HG02885 (cell line): ENCODE measurements at regions not wholly inside any gene's neighbourhood (a gene's known extent, or its start where the extent isn't known, plus 50 kb on each side); places are given as distances from the start of the nearest gene placed in this dataset.
"Not testable (repeated sequence)": the region's sequence is repeated elsewhere in the genome, so short reads cannot be mapped to it uniquely, and the experiment has no call there.

ENCODE experiments used
- ATAC-seq: cut with Tn5 transposase; IDR thresholded peaks from one replicate; pipeline ENCODE4 v1.9.1; 2021; ENCODE audit warnings: mild to moderate bottlenecking; ENCODE audit not compliant: unreplicated experiment, poor library complexity

DNA sequence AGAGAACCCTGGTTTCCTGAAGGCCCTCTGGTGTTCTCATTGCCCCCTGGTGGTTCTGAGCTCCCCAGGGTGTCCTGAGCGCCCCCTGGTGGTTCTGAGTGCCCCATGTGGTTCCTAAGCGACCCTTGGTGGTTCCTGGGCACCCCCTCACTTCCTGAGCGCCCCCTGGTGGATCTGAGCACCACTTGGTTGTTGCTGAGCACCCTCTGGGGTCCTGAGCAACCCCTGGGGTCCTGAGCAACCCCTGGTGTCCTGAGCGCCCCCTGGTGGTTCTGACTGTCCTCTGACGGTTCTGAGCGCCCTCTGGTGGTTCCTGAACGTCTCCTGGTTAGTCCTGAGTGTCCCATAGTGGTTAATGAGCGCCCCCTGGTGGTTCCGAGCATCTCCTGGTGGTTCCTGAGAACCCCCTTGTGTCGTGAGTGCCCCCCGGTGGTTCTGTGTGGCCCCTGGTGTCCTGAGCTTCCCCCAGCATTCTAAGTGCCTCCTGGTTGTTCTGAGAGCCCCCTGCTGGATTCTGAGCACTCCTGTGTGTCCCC, 568.3 kb downstream of the TMEM121 start:
- no peak for ATAC-seq

GRCh38 chr14:106107703-106108102, 581.3 kb downstream of the TMEM121 start:
- no peak for ATAC-seq

DNA sequence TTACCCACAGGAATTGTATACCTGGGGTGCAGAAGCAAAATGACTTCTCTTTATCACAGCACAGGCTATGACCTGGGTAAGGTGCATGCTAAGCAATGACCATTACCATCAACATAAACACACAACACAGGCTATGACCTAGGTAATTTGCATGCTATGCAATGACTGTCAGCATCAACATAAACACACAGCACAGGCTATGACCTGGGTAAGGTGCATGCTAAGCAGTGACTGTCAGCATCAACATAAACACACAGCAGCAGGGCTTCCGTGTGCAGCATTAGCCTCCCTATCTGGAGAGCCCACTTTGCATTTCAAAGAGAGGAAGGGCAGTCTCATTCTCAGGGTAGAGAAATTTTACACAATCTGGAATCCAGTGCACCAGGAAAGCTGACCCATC, 583.0 kb downstream of the TMEM121 start:
- ATAC-seq: no peak

GRCh38 chr14:106115401-106115800, 589.0 kb downstream of the TMEM121 start:
- no peak for ATAC-seq

- ATAC-seq: not testable (repeated sequence)
These were observed 590.1 kb downstream of the TMEM121 start for GRCh38 chr14:106116339-106116930.

DNA sequence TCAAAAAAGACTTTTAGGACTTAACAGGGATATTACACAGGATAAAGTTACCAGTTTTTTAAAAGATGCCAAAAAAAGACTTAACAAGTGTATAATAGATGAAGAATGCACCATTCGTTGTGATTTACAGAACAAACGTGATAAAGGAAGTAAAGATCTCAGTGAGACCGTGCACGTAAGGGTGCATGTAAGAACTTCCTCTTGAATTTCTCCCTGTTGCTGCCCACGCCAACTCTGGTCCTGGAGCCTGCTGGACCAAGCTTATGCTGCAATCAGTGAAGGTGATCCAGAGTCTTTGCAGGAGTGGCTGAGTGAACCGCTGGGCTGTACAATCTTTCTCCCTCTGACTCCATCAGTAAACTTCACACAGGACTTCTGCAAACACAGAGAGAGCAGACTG, 593.7 kb downstream of the TMEM121 start:
- ATAC-seq: no peak

DNA sequence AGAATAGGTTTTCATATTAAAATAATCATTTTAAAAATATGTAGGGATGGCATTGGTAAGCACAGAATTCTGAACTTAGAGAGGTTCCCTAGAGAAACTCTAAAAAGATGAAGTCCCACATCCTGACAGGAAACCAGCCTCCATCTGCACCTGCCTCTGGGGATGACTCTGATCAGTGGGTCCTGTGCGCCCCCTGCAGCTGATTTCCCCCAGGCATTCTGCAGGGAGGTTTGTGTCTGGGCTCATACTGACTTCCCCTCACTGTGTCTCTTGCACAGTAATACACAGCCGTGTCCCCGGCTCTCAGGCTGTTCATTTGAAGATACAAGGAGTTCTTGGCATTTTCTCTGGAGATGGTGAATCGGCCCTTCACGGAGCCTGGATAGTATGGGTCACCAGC, 602.9 kb downstream of the TMEM121 start:
- ATAC-seq: no peak

- ATAC-seq: not testable (repeated sequence)
These were observed 603.7 kb downstream of the TMEM121 start for GRCh38 chr14:106129904-106130661.

- not testable (repeated sequence) for ATAC-seq
These were observed 606.7 kb downstream of the TMEM121 start for GRCh38 chr14:106133126-106133525.

GRCh38 chr14:106134886-106135285, 608.5 kb downstream of the TMEM121 start:
- no peak for ATAC-seq

DNA sequence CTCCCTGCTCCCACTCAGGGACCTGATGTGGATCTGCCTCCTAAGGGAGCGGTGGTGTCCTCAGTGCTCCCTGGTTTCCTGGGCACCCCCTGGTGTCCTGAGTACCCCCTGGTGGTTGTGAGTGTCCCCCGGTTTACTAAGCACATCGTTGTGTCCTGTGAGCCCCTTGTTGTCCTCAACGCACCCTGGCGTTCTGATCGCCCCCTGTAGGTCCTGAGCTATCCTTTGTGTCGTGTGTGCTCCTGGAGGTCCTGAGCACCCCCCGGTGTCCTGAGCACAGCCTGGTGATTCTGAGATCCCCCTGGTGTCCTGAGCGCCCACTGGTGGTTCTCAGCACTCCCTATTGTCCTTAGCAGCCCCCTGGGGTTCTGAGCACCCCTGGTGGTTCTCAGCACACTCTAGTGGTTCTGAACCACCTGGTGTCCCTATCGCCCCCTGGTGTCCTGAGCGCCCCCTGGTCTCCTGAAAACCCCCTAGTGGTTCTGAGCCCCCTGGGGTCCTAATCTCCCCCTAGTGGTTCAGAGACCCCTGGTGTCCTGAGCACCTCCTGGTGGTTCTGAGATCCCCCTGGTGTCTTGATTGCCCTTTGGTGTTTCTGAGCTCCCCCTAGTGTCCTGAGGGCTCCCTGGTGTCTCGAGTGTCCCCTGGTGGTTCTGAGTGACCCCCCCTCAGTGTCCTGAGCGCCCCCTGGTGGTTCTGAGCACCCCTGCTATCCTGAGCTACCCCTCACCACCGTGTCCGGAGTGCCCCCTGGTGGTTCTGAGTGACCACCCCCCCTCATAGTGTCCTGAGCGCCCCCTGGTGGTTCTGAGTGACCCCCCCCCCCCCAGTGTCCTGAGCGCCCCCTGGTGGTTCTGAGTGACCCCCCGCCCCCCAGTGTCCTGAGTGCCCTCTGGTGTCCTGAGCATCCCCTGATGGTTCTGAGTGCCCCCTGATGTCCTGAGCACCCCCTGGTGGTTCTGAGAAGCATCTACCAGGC, 615.1 kb downstream of the TMEM121 start:
- ATAC-seq: no peak

DNA sequence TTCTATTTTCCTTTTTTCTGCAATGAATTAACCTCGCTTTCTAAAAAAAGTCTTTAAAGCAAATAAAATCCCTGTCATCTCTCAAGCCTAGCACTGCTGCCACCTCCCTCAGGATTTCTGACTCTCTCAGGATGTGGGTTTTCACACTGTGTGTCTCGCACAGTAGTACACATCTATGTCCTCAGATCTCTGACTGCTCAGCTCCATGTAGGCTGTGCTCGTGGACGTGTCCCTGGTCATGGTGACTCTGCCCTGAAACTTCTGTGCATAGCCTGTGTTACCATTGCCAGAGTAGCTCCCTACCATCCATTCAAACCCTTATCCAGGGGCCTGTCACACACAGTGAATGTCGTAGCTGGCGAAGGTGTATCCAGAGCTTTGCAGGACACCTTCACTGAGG, 619.3 kb downstream of the TMEM121 start:
- ATAC-seq: not testable (repeated sequence)

GRCh38 chr14:106153362-106153955, 627.1 kb downstream of the TMEM121 start:
- ATAC-seq: not testable (repeated sequence)

GRCh38 chr14:106163316-106163715, 636.9 kb downstream of the TMEM121 start:
- ATAC-seq: no peak

DNA sequence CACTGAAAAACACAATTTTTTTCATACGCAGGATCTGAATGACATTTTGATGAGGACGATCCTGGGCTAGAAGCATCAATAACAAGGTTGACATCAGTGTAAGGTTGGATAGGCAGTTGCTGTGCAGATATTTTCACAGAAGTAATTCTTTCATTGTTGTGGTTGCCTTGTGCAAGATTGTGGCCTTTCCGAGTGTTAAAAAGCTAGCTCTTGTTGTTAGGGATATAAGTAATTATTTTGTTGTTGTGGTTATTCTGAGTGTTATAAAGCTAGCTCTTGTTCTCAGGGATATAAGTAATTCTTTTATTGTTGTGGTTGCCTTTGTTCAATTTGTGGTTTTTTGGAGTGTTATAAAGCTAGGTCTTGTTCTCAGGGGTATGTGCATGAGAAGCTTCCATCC, 637.4 kb downstream of the TMEM121 start:
- ATAC-seq: not testable (repeated sequence)

DNA sequence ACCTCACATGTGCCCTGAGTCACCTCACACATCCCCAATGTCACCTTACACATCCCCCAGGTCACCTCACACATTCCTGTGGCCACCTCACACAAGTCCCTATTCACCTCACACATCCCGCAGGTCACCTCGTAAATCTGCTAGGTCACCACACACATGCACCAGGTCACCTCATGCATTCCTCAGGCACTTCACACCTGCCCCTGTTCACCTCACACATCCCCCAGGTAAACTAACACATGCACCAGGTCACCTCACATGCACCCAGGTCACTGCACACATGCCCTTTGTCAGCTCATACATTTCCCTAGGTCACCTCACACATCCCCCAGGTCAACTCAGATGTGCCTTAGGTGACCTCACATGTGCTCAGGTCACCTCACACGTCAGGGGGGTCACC, 639.8 kb downstream of the TMEM121 start:
- no peak for ATAC-seq

DNA sequence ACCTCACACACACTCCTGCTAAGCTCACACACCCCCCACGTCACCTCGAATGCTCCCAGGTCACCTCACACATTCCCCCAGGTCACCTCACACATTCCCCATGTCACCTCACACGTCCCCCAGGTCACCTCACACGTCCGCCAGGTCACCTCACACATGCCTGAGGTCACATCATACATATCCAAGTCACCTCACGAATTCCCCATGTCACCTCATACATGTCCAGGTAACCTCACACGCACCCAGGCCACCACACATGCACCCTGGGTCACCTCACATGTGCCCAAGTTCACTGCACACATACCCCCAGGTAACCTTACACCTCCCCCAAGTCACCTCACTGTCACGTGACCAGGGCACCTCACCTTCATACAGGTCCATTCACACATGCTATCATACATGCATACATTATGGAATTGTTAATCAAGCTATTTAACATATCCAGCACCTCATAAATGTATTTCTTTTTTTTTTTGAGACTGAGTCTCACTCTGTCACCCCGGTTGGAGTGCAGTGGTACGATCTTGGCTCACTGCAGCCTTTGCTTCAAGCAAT, 640.3 kb downstream of the TMEM121 start:
- no peak for ATAC-seq

DNA sequence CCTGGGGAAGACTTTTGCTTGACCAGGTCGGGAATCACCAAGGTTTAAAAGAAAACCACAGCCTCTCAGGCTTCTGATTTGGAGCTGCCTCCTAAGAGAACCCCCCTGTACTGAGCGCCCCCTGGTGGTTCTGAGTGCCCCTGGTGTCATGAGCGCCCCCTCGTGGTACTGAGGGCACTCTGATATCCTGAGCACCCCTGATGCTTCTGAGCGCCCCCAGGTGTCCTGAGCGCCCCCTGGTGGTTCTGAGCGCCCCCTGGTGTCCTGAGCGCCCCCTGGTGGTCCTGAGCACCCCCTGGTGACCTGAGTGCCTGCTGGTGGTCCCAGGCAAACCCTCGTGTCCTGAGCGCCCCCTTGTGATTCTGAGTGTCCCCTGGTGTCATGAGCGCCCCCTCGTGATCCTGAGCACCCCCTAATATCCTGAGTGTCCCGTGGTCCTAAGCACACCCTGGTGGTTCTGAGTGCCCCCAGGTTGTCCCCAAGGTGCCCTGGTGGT, 643.8 kb downstream of the TMEM121 start:
- not testable (repeated sequence) for ATAC-seq

- no peak for ATAC-seq
These were observed 647.8 kb downstream of the TMEM121 start for GRCh38 chr14:106174206-106174605.
